Thyroid gland (tissue), 4 donors: ENCODE measurements at regions not wholly inside any gene's neighbourhood (a gene's known extent, or its start where the extent isn't known, plus 50 kb on each side); places are given as distances from the start of the nearest gene placed in this dataset.

Experiments used
- CTCF ChIP-seq, 6 experiments: fragments of 200-600 bp in 3 of 6; fragments of 450-650 bp in 3 of 6; sonication (generic) in 3 of 6; IDR thresholded peaks; one replicate each; pipeline ENCODE4 v1.5.1; 2016 to 2019; ENCODE audit warnings: antibody characterized with exemption in 6 of 6, mild to moderate bottlenecking in 2 of 6, inconsistent platforms in 1 of 6, moderate library complexity in 1 of 6
- POLR2A ChIP-seq, 2 donors: fragments of 450-650 bp; IDR thresholded peaks; one replicate each; pipeline ENCODE4 v1.6.1; 2017; ENCODE audit warnings: antibody characterized with exemption in 2 of 2, mild to moderate bottlenecking in 2 of 2, moderate library complexity in 1 of 2

- TF ChIP-seq CTCF (IDR thresholded peaks at IDR 0.05) (no peak), POLR2A (IDR thresholded peaks at IDR 0.05) (no peak)
Measured at GRCh38 chr2:235411905-235412485, 81.8 kb upstream of the AGAP1 start.
